ENCODE measurements at regions not wholly inside any gene's neighbourhood (a gene's known extent, or its start where the extent isn't known, plus 50 kb on each side); places are given as distances from the start of the nearest gene placed in this dataset.

GRCh38 chr13:47158593-47158992 is 261.7 kb upstream of the HTR2A start:
- ATAC-seq (ENCODE audit: low read depth) (no peak), DNase-seq (no peak)
- Mint-ChIP-seq H3K27me3 (peaks cover 39% of the 10 kb centered on the region), H3K27ac (no peak overlapping the region), H3K4me3 (no peak overlapping the region), H3K4me1 (no peaks in the 10 kb centered on the region), H3K9me3 (ENCODE audit: insufficient read depth) (peaks cover 3% of the 10 kb centered on the region)
- Histone ChIP-seq H3K4me1 (ENCODE audit: control insufficient read depth in 2 of 2, insufficient read depth in 2 of 2, low read length in 2 of 2) (no peaks in the 10 kb centered on the region), H2AFZ (ENCODE audit: insufficient read depth, low read depth, low read length, poor library complexity, severe bottlenecking) (no peak overlapping the region), H3K27ac (ENCODE audit: low read length in 2 of 2) (no peak overlapping the region), H4K20me1 (ENCODE audit: control insufficient read depth, insufficient read depth, low read length, poor library complexity, severe bottlenecking) (no peaks in the 10 kb centered on the region), H3K9me3 (ENCODE audit: control extremely low read depth in 1 of 3, control insufficient read depth in 2 of 3, insufficient read depth in 1 of 3, low read length in 2 of 3) (peaks cover 0 to 8% (median 0%) of the 10 kb centered on the region in 3 donors), H3K36me3 (replicated peaks in 1 of 2; ENCODE audit: control extremely low read depth in 1 of 2, control insufficient read depth in 1 of 2, extremely low read depth in 1 of 2, insufficient read depth in 2 of 2, low read length in 1 of 2) (no peaks in the 10 kb centered on the region), H3K9ac (ENCODE audit: low read length) (no peak overlapping the region), H3K4me3 (ENCODE audit: control extremely low read depth in 1 of 5, extremely low read depth in 1 of 5, insufficient read depth in 1 of 5, low read depth in 2 of 5, low read length in 4 of 5) (no peak overlapping the region), H3K79me2 (ENCODE audit: control insufficient read depth, insufficient read depth, low read length) (no peaks in the 10 kb centered on the region), H3K4me2 (replicated peaks; ENCODE audit: low read depth, low read length, poor library complexity, severe bottlenecking) (no peak overlapping the region), H3K27me3 (replicated peaks in 1 of 4; ENCODE audit: control extremely low read depth in 1 of 4, control insufficient read depth in 3 of 4, insufficient read depth in 4 of 4, low read length in 3 of 4) (peaks cover 0 to 5% (median 0%) of the 10 kb centered on the region in 4 experiments)
- ChIA-PET POLR2A (no interaction called here), CTCF (no interaction called here)
- TF ChIP-seq EZH2 (IDR thresholded peaks at IDR 0.05; ENCODE audit: borderline replicate concordance, insufficient read depth, low read depth, low read length, poor library complexity, severe bottlenecking): no peak
- no peak for TF ChIP-seq CTCF (IDR thresholded peaks at IDR 0.05)
- WGBS (ENCODE audit: insufficient coverage): no CpG with 5 or more reads among the region's 2 CpGs
- intact Hi-C loops (cut with micrococcal nuclease): no loop called here

GRCh38 chr13:47148543-47148942 is 251.7 kb upstream of the HTR2A start:
- no CpG with 5 or more reads among the region's 3 CpGs for WGBS (ENCODE audit: insufficient coverage)
- TF ChIP-seq CTCF (IDR thresholded peaks at IDR 0.05) (no peak), EZH2 (IDR thresholded peaks at IDR 0.05; ENCODE audit: borderline replicate concordance, insufficient read depth, low read depth, low read length, poor library complexity, severe bottlenecking) (no peak)

More at GRCh38 chr13:47148543-47148942, 251.7 kb upstream of the HTR2A start:
- Histone ChIP-seq H3K4me3 (ENCODE audit: control extremely low read depth in 1 of 5, extremely low read depth in 1 of 5, insufficient read depth in 1 of 5, low read depth in 2 of 5, low read length in 4 of 5) (no peak overlapping the region), H3K36me3 (replicated peaks in 1 of 2; ENCODE audit: control extremely low read depth in 1 of 2, control insufficient read depth in 1 of 2, extremely low read depth in 1 of 2, insufficient read depth in 2 of 2, low read length in 1 of 2) (no peaks in the 10 kb centered on the region), H3K9me3 (ENCODE audit: control extremely low read depth in 1 of 3, control insufficient read depth in 2 of 3, insufficient read depth in 1 of 3, low read length in 2 of 3) (peaks cover 0 to 1% (median 0%) of the 10 kb centered on the region in 3 donors), H3K27me3 (replicated peaks in 1 of 4; ENCODE audit: control extremely low read depth in 1 of 4, control insufficient read depth in 3 of 4, insufficient read depth in 4 of 4, low read length in 3 of 4) (no peaks in the 10 kb centered on the region), H3K4me2 (replicated peaks; ENCODE audit: low read depth, low read length, poor library complexity, severe bottlenecking) (no peak overlapping the region), H2AFZ (ENCODE audit: insufficient read depth, low read depth, low read length, poor library complexity, severe bottlenecking) (no peak overlapping the region), H4K20me1 (ENCODE audit: control insufficient read depth, insufficient read depth, low read length, poor library complexity, severe bottlenecking) (no peaks in the 10 kb centered on the region), H3K9ac (ENCODE audit: low read length) (no peak overlapping the region), H3K4me1 (ENCODE audit: control insufficient read depth in 2 of 2, insufficient read depth in 2 of 2, low read length in 2 of 2) (no peaks in the 10 kb centered on the region), H3K79me2 (ENCODE audit: control insufficient read depth, insufficient read depth, low read length) (no peaks in the 10 kb centered on the region), H3K27ac (ENCODE audit: low read length in 2 of 2) (no peak overlapping the region)
- Mint-ChIP-seq H3K27me3 (peaks cover 6% of the 10 kb centered on the region), H3K9me3 (ENCODE audit: insufficient read depth) (no peaks in the 10 kb centered on the region), H3K4me3 (no peak overlapping the region), H3K27ac (no peak overlapping the region), H3K4me1 (no peaks in the 10 kb centered on the region)
- DNase-seq: no peak
- ChIA-PET CTCF (no interaction called here), POLR2A (no interaction called here)
- intact Hi-C loops (cut with micrococcal nuclease): no loop called here
- ATAC-seq (ENCODE audit: low read depth): no peak

All from B cell (primary cell).